GM18498 (cell line): ENCODE measurements at regions not wholly inside any gene's neighbourhood (a gene's known extent, or its start where the extent isn't known, plus 50 kb on each side); places are given as distances from the start of the nearest gene placed in this dataset.

Source experiments
- ATAC-seq: cut with Tn5 transposase; IDR thresholded peaks from one replicate; pipeline ENCODE4 v1.9.1; 2021; ENCODE audit warnings: mild to moderate bottlenecking, moderate library complexity; ENCODE audit not compliant: unreplicated experiment

GRCh38 chr14:85382341-85382740, 147.6 kb upstream of the FLRT2 start:
- ATAC-seq, result no peak

DNA sequence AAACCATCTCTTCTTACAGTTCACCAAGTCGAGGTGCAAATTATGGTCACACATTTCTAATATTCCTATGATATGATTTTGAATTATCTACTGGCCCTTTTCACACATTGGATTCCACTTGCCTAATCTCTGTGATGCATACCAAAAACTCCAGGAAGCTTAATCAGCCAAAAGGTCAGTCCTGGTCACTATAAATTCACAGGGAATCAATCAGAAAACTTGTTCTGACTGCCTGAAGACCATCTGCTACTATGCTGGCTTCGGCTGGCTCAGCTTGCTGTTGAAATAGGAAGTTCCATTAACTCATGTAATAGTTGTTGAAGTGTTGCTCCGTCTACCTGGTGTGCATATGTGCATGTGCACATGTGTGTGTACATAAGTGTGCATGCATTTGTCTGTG, 142.8 kb upstream of the FLRT2 start:
- no peak for ATAC-seq

- no peak for ATAC-seq
These were observed 139.7 kb upstream of the FLRT2 start for GRCh38 chr14:85390236-85390635.

DNA sequence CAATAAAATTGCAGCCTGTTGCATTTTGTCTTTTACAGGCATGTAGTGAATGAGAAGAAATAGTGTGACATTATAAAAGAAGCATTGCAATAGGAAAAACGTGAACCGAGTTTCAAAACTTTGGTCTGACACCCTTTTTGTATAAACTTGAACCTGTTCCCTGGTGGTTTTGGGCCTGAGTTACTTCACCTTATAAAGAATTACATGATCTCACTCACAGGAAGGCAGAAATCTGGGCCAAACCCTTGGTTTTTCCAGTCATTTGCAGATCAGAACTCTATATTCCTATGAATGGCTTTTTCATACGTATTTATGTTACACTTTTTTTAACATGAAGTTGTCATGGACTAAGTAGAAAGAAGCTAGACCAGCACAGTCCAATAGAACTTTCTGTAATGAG, 138.5 kb upstream of the FLRT2 start:
- no peak for ATAC-seq

DNA sequence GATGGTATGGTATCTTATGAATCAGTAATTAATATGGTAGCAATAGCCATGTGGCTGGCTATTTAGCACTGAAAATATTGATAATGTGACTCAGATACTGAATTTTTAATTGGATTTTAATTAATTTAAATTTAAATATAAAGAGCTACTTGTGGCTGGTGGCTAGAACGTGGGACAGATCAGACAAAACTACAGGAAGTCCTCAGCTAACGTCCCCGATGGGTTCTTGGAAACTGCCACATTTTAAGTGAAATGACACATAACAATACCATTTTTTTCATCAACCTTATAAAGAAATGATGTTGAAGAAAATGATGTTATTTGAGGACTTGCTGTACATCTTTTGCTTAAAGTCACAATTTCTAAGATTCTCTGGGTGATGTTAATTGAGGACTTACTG, 138.1 kb upstream of the FLRT2 start:
- no peak for ATAC-seq

- ATAC-seq, result no peak
These were observed 130.8 kb upstream of the FLRT2 start for GRCh38 chr14:85399186-85399585.

- ATAC-seq, result no peak
These were observed 129.3 kb upstream of the FLRT2 start for GRCh38 chr14:85400678-85401077.

DNA sequence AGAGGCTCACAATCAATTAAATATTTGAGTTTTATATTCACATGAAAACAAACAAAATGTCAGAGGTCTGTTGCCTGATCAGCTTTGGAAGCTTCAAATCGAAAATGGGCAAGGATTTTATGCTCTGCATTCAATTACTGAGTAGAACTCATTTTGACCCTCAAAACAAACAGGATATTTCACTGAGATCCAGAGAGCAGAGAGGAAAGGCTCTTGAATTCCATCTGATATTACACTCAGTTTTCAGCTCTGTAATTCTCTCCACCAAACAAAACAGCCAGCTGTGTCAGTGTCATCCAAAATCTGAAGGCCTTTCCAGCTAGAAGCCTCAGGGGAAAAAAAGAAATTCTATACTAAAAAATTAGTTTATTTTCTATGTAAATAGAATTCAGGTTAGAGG, 128.6 kb upstream of the FLRT2 start:
- no peak for ATAC-seq

DNA sequence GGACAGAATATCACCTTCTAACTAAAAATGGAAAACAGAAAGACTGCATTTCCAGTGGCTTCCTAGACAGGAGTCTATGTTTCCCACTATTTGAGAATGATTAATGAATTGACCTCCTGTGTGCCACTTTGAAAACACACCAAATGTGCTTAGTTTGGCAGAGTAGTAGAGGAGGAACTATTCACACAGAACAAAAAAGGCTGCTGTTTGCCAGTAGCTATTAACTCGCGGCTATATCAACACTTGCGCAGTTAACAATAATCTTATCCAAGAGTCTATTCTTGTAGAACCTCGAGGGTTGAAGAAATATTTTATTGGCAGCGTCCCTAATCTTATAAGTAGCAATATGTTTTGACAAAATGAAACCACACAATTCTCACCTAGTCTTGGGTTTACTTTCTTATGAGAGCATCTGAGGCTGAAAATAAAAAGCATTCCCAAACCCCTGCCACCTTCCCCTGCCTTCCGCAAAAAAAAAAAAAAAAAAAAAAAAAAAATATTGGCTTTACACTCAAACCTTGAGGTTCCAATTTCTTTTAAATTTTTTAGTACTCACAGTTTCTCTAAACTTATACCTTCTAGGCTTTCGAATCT, 127.3 kb upstream of the FLRT2 start:
- ATAC-seq, result no peak

DNA sequence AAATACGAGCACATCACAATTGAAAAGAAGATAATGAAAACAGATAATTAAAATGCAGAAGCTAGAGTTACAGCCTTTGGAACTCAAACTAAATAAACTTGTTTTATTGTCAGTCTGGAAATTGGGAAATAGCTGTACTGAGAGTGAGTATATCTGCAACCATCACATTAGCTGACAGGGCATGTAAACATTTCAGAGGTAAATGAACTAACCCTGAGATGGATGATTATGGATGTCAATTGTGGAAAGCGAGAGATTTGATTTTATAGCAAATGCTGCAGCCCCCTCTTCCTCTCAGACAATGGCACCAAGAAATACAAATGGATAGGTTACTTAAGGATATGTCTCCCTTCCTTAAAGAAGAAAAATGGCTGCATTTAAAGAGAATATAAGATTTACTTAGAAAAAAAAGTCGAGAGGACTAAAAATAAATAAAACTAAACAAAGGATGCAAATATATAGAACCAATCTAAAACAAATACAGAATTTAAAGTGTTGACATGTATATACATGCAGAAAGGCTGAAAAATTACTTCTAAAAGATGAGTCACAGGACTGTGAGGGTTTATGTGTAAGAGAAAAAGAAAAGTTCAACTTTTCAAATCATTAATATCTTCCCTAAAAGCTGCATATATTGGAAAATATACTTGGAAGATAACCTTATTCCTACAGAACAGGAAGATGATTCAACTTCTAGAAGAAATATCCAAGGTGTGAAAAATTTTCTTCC, 120.3 kb upstream of the FLRT2 start:
- ATAC-seq, result no peak

DNA sequence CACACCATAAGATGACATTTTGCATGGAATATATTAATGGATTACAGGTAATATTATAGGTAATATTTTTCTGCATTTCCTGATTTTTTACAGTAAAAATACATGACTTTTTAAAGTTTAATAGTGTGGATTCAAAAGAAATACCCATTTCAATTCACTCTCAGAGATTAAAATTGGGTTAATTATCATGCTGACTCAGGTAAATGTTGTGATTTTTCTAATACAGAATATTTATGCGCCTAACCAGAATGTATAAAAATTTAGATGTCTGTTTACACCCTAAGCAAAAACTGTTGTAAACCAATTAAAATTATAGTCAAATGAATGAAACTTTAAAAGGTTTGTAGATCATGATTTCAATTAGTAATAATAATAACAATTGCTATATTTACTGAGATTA, 117.2 kb upstream of the FLRT2 start:
- ATAC-seq, result no peak

- ATAC-seq, result no peak
These were observed 116.0 kb upstream of the FLRT2 start for GRCh38 chr14:85413836-85414526.

GRCh38 chr14:85415015-85415712, 114.8 kb upstream of the FLRT2 start:
- no peak for ATAC-seq

DNA sequence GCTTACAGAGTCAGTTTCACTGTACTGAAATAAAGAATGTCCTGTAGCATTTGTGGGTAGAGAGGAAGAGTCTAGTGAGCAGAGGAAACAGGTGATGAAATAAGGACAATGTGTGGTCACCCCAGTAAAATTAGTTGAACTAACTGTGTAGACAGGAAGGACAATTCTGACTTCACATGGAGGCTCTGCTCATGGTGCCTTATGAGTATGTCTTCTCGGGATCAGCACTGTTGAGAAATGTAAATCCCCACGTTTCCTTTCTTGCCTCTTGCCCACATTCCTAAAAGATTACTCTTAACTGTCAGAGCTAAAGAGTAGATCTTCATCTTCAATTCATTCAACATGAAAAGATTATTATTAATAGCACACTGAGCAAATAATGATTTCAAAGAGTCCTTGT, 113.2 kb upstream of the FLRT2 start:
- no peak for ATAC-seq

- no peak for ATAC-seq
These were observed 112.5 kb upstream of the FLRT2 start for GRCh38 chr14:85417396-85417795.

DNA sequence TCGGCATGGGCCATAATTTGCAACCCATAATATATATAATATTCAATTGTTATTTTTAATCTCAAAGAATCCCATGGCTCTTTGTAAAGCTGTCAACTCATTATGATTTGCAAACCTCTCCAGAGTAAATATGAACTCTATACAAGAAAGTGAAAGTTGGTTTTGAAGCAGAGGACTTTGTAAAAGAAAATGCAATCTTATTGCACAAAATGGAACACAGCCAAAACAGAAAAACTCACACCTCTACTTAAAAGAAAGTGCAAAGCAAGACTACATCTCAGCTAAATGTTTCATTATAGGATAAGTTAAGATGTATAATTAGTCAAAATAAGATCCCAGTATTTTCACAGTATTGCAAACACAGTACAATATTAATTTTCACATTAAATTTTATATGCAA, 111.2 kb upstream of the FLRT2 start:
- no peak for ATAC-seq

- ATAC-seq, result no peak
These were observed 109.7 kb upstream of the FLRT2 start for GRCh38 chr14:85420278-85420677.

- no peak for ATAC-seq
These were observed 109.2 kb upstream of the FLRT2 start for GRCh38 chr14:85420707-85421106.

- no peak for ATAC-seq
These were observed 108.6 kb upstream of the FLRT2 start for GRCh38 chr14:85421186-85421877.

GRCh38 chr14:85423889-85424288, 106.1 kb upstream of the FLRT2 start:
- ATAC-seq, result no peak

- ATAC-seq, result no peak
These were observed 104.4 kb upstream of the FLRT2 start for GRCh38 chr14:85425507-85425906.
